ENCODE measurements at regions not wholly inside any gene's neighbourhood (a gene's known extent, or its start where the extent isn't known, plus 50 kb on each side); places are given as distances from the start of the nearest gene placed in this dataset.

- TF ChIP-seq POLR2A (IDR thresholded peaks at IDR 0.05) (no peak), CTCF (IDR thresholded peaks at IDR 0.05) (no peak)
Observed at GRCh38 chr5:121429761-121430160, 421.9 kb upstream of the FTMT start.
